ENCODE measurements at regions not wholly inside any gene's neighbourhood (a gene's known extent, or its start where the extent isn't known, plus 50 kb on each side); places are given as distances from the start of the nearest gene placed in this dataset.
A peak's percentile ranks its signal among the peaks of the same experiment; 100 is the strongest.

GRCh38 chr6:71481011-71481410 is 192.4 kb downstream of the OGFRL1 start:
- DNase-seq: no peak

GRCh38 chr6:71481801-71482200 is 193.2 kb downstream of the OGFRL1 start:
- no peak for DNase-seq

- DNase-seq: no peak
Measured at GRCh38 chr6:71482742-71483141, 194.1 kb downstream of the OGFRL1 start.

- no peak for DNase-seq
Measured at GRCh38 chr6:71486461-71486860, 197.8 kb downstream of the OGFRL1 start.

GRCh38 chr6:71488186-71488585 is 199.6 kb downstream of the OGFRL1 start:
- DNase-seq: no peak

- DNase-seq: no peak
Measured at GRCh38 chr6:71489736-71490135, 201.1 kb downstream of the OGFRL1 start.

- peak; percentile 70 for DNase-seq
Measured at GRCh38 chr6:71490876-71491275, 202.3 kb downstream of the OGFRL1 start.

- no peak for DNase-seq
Measured at GRCh38 chr6:71491844-71492243, 203.2 kb downstream of the OGFRL1 start.

- no peak for DNase-seq
Measured at GRCh38 chr6:71492668-71493067, 204.1 kb downstream of the OGFRL1 start.

GRCh38 chr6:71496018-71496721 is 207.6 kb downstream of the OGFRL1 start:
- DNase-seq: no peak

- no peak for DNase-seq
Measured at GRCh38 chr6:71496722-71497033, 208.1 kb downstream of the OGFRL1 start.

GRCh38 chr6:71498638-71499037 is 210.0 kb downstream of the OGFRL1 start:
- DNase-seq: no peak

GRCh38 chr6:71499667-71500066 is 211.1 kb downstream of the OGFRL1 start:
- no peak for DNase-seq

GRCh38 chr6:71502168-71502567 is 213.6 kb downstream of the OGFRL1 start:
- DNase-seq: no peak

GRCh38 chr6:71502956-71503355 is 214.3 kb downstream of the OGFRL1 start:
- no peak for DNase-seq

- DNase-seq: no peak
Measured at GRCh38 chr6:71507183-71507582, 218.6 kb downstream of the OGFRL1 start.

GRCh38 chr6:71509191-71510005 is 220.8 kb downstream of the OGFRL1 start:
- DNase-seq: peak; percentile 69

- peak; percentile 77 for DNase-seq
Measured at GRCh38 chr6:71510057-71510713, 221.6 kb downstream of the OGFRL1 start.

- DNase-seq: no peak
Measured at GRCh38 chr6:71510856-71511255, 222.2 kb downstream of the OGFRL1 start.

GRCh38 chr6:71512256-71512655 is 223.6 kb downstream of the OGFRL1 start:
- peak; percentile 79 for DNase-seq

- peak; percentile 61 for DNase-seq
Measured at GRCh38 chr6:71513036-71513435, 224.4 kb downstream of the OGFRL1 start.

GRCh38 chr6:71523548-71523947 is 234.9 kb downstream of the OGFRL1 start:
- no peak for DNase-seq

- DNase-seq: no peak
Measured at GRCh38 chr6:71524201-71524600, 235.6 kb downstream of the OGFRL1 start.
